IMR-90 (cell line): ENCODE measurements at regions not wholly inside any gene's neighbourhood (a gene's known extent, or its start where the extent isn't known, plus 50 kb on each side); places are given as distances from the start of the nearest gene placed in this dataset.

Experiments used
- ATAC-seq: fragments of 200-7000 bp; cut with Tn5 transposase; 2 replicates; pipeline ENCODE4 v1.9.1; 2020; ENCODE audit warnings: low read depth, mild to moderate bottlenecking, moderate library complexity
- BruUV-seq: library from RNA; stranded (reverse); fragments of 400-500 nt; replicated peaks from 2 replicates; lab custom pipeline; 2021; lab: Mats Ljungman, UMichigan
- CTCF ChIA-PET: fragments of 300-600 bp; formaldehyde crosslinking; extraction: SDS; loops from one replicate; lab custom pipeline; 2021; ENCODE audit warnings: antibody characterized with exemption; lab: Yijun Ruan, JAX
- POLR2A ChIA-PET: fragments of 300-600 bp; sonication (Branson Sonifier 250); formaldehyde crosslinking; loops from one replicate; lab custom pipeline; 2022; ENCODE audit warnings: antibody characterized with exemption; ENCODE audit not compliant: unreplicated experiment; lab: Charles Lee
- DNase-seq: peaks from one replicate; pipeline ENCODE4 v3.0.0; 2013
- H2AFZ ChIP-seq: replicated peaks from 2 replicates; pipeline ENCODE3; 2013; ENCODE audit warnings: low read length, mild to moderate bottlenecking; ENCODE audit not compliant: poor library complexity
- H2AK5ac ChIP-seq: 2 replicates; pipeline ENCODE4 v1.6.1; 2013; ENCODE audit warnings: low read depth, low read length, inconsistent platforms
- H2AK9ac ChIP-seq: replicated peaks from 2 replicates; pipeline ENCODE3; 2013; ENCODE audit warnings: mild to moderate bottlenecking, low read depth, low read length, moderate library complexity; ENCODE audit not compliant: poor library complexity
- H2BK120ac ChIP-seq: 2 replicates; pipeline ENCODE4 v1.6.1; 2013; ENCODE audit warnings: low read depth, low read length, inconsistent platforms
- H2BK15ac ChIP-seq: 3 replicates; pipeline ENCODE4 v1.6.1; 2013; ENCODE audit warnings: low read depth, low read length, inconsistent platforms
- H2BK20ac ChIP-seq: 2 replicates; pipeline ENCODE4 v1.6.1; 2013; ENCODE audit warnings: low read depth, mild to moderate bottlenecking, inconsistent platforms, low read length, moderate library complexity
- H2BK5ac ChIP-seq: 2 replicates; pipeline ENCODE4 v1.6.1; 2013; ENCODE audit warnings: mild to moderate bottlenecking, low read depth, low read length, inconsistent platforms; ENCODE audit not compliant: poor library complexity, severe bottlenecking
- H3K14ac ChIP-seq: replicated peaks from 2 replicates; pipeline ENCODE4 v1.6.1; 2013; ENCODE audit warnings: low read depth, low read length, inconsistent platforms
- H3K18ac ChIP-seq: 2 replicates; pipeline ENCODE4 v1.6.1; 2013; ENCODE audit warnings: low read depth, low read length, control low read depth
- H3K23ac ChIP-seq: 2 replicates; pipeline ENCODE4 v1.6.1; 2013; ENCODE audit warnings: low read depth, low read length, inconsistent platforms
- H3K27ac ChIP-seq: 2 replicates; pipeline ENCODE4 v1.5.1; 2013; ENCODE audit warnings: mild to moderate bottlenecking, control low read depth, low read length; ENCODE audit not compliant: insufficient read depth
- H3K27me3 ChIP-seq: 2 replicates; pipeline ENCODE4 v1.6.1; 2013; ENCODE audit warnings: low read length; ENCODE audit not compliant: control insufficient read depth, insufficient read depth
- H3K36me3 ChIP-seq: 2 replicates; pipeline ENCODE4 v1.6.1; 2013; ENCODE audit warnings: low read length, mixed read lengths; ENCODE audit not compliant: control insufficient read depth, insufficient read depth
- H3K4ac ChIP-seq: 2 replicates; pipeline ENCODE4 v1.6.1; 2013; ENCODE audit warnings: low read depth, low read length, inconsistent platforms
- H3K4me1 ChIP-seq: 2 replicates; pipeline ENCODE4 v1.6.1; 2013; ENCODE audit warnings: low read length, mixed read lengths; ENCODE audit not compliant: control insufficient read depth, insufficient read depth
- H3K4me2 ChIP-seq: 2 replicates; pipeline ENCODE4 v1.6.1; 2013; ENCODE audit warnings: low read depth, mild to moderate bottlenecking, control low read depth, low read length, moderate library complexity
- H3K4me3 ChIP-seq: 2 replicates; pipeline ENCODE4 v1.5.1; 2013; ENCODE audit warnings: low read depth, mild to moderate bottlenecking, control low read depth, low read length, moderate library complexity; ENCODE audit not compliant: insufficient read depth
- H3K56ac ChIP-seq: 2 replicates; pipeline ENCODE4 v1.6.1; 2013; ENCODE audit warnings: low read length, inconsistent platforms; ENCODE audit not compliant: insufficient read depth; ENCODE audit errors: extremely low read depth
- H3K79me1 ChIP-seq, 2 experiments: 2 replicates each; pipeline ENCODE4 v1.6.1; 2013; ENCODE audit warnings: low read length in 2 of 2, inconsistent platforms in 1 of 2, low read depth in 1 of 2
- H3K9ac ChIP-seq: 2 replicates; pipeline ENCODE4 v1.6.1; 2013; ENCODE audit warnings: low read depth, low read length, control low read depth
- H3K9me1 ChIP-seq: 2 replicates; pipeline ENCODE4 v1.6.1; 2013; ENCODE audit warnings: low read length, inconsistent platforms; ENCODE audit not compliant: insufficient read depth
- H3K9me3 ChIP-seq: 2 replicates; pipeline ENCODE4 v1.6.1; 2013; ENCODE audit warnings: low read length; ENCODE audit not compliant: control insufficient read depth, insufficient read depth
- H4K20me1 ChIP-seq: 2 replicates; pipeline ENCODE4 v1.6.1; 2013; ENCODE audit warnings: low read length, inconsistent platforms; ENCODE audit not compliant: insufficient read depth
- H4K5ac ChIP-seq: 2 replicates; pipeline ENCODE4 v1.6.1; 2013; ENCODE audit warnings: mild to moderate bottlenecking, low read depth, low read length, control low read depth
- H4K8ac ChIP-seq, 2 experiments: 2 replicates each; pipeline ENCODE4 v1.6.1; 2013; ENCODE audit warnings: low read depth in 2 of 2, low read length in 2 of 2, control low read depth in 1 of 2, inconsistent platforms in 1 of 2
- H4K91ac ChIP-seq: 2 replicates; pipeline ENCODE4 v1.6.1; 2013; ENCODE audit warnings: low read depth, low read length, inconsistent platforms; ENCODE audit not compliant: insufficient read depth
- BHLHE40 ChIP-seq: fragments of 150-350 bp; IDR thresholded peaks from 2 replicates; pipeline ENCODE4 v1.6.1; 2016; ENCODE audit warnings: mild to moderate bottlenecking, low read depth, low read length
- FOS ChIP-seq: fragments of 150-350 bp; IDR thresholded peaks from 2 replicates; pipeline ENCODE4 v1.6.1; 2016; ENCODE audit warnings: low read depth, low read length
- MAFK ChIP-seq: IDR thresholded peaks from 2 replicates; pipeline ENCODE4 v1.6.1; 2012; ENCODE audit warnings: low read depth, low read length, improper control_type of control experiment
- MAZ ChIP-seq: IDR thresholded peaks from 2 replicates; pipeline ENCODE4 v1.6.1; 2012; ENCODE audit warnings: low read depth, mild to moderate bottlenecking, low read length, improper control_type of control experiment, moderate library complexity, borderline replicate concordance
- NFE2L2 ChIP-seq: fragments of 150-350 bp; IDR thresholded peaks from 2 replicates; pipeline ENCODE4 v1.6.1; 2016; ENCODE audit warnings: low read depth, mild to moderate bottlenecking, low read length
- POLR2A ChIP-seq: IDR thresholded peaks from 2 replicates; pipeline ENCODE4 v1.6.1; 2012; ENCODE audit warnings: mild to moderate bottlenecking, low read depth, low read length
- RCOR1 ChIP-seq: IDR thresholded peaks from 2 replicates; pipeline ENCODE4 v1.6.1; 2012; ENCODE audit warnings: mild to moderate bottlenecking, low read length, improper control_type of control experiment; ENCODE audit not compliant: insufficient replicate concordance
- SMC3 ChIP-seq: fragments of 150-350 bp; IDR thresholded peaks from 2 replicates; pipeline ENCODE4 v1.6.1; 2016; ENCODE audit warnings: low read depth, mild to moderate bottlenecking, antibody characterized with exemption, low read length, moderate library complexity
- WGBS, 2 experiments: methylation state at CpG; one replicate each; pipeline versions ENCODE4 v1.1.5 to v1.1.7; 2013; ENCODE audit warnings: missing lambda C conversion rate in 2 of 2; ENCODE audit not compliant: insufficient read length in 1 of 2; ENCODE audit errors: extremely low coverage in 2 of 2; 5-methylcytosine and 5-hydroxymethylcytosine counted together
- dilution Hi-C: fragments of 300-500 bp; cut with HindIII; formaldehyde crosslinking; loops from one replicate; pipeline ENCODE4 v1.14.3; 2018; ENCODE audit warnings: low sequenced_read_pairs; ENCODE audit not compliant: unreplicated experiment
- in situ Hi-C: fragments of 300-500 bp; cut with MboI; formaldehyde crosslinking; loops from 3 replicates; pipeline ENCODE4 v1.14.3; 2019; ENCODE audit warnings: low sequenced_read_pairs, inconsistent platforms, mixed read lengths
- intact Hi-C: fragments of 100-400 bp; cut with micrococcal nuclease; formaldehyde crosslinking; loops from 2 replicates; pipeline ENCODE4 v1.10.0; 2022
- TF ChIP-seq, protein P1 (sequence below): fragments of 150-350 bp; IDR thresholded peaks from 2 replicates; pipeline ENCODE4 v1.6.1; 2016; ENCODE audit warnings: low read depth, mild to moderate bottlenecking, low read length, moderate library complexity, borderline replicate concordance
- TF ChIP-seq, protein P2 (sequence below): fragments of 150-350 bp; IDR thresholded peaks from 2 replicates; pipeline ENCODE4 v1.6.1; 2017; ENCODE audit warnings: mild to moderate bottlenecking, antibody characterized with exemption, low read length, low read depth

DNA sequence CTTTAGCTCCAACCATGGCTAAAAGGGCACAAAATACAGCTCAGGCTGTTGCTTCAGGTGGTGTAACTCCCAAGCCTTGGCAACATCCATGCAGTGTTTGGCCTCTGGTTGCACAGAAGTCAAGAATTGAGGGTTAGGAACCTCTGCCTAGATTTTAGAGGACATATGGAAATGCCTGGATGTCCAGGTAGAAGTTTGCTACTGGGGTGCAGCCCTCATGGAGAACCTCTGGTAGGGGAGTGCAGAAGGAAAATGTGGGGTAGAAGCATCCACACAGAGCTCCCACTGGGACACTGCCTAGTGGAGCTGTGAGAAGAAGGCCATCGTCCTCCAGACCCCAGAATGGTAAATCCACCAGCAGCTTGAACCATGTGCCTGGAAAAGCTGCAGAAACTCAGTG lies 1453.8 kb upstream of the EYS start:
- Histone ChIP-seq H3K23ac (no peak overlapping the region), H3K27me3 (no peaks in the 10 kb centered on the region), H2AK5ac (no peak overlapping the region), H2BK5ac (no peak overlapping the region), H3K14ac (no peak overlapping the region), H3K4ac (no peak overlapping the region), H3K9me1 (no peaks in the 10 kb centered on the region), H3K36me3 (no peaks in the 10 kb centered on the region), H4K91ac (no peak overlapping the region), H4K5ac (no peak overlapping the region), H4K20me1 (no peaks in the 10 kb centered on the region), H3K56ac (no peak overlapping the region), H3K4me3 (no peak overlapping the region), H3K4me1 (no peaks in the 10 kb centered on the region), H3K27ac (no peak overlapping the region), H3K18ac (no peak overlapping the region), H3K4me2 (no peak overlapping the region), H2AFZ (no peak overlapping the region), H3K79me1 (no peaks in the 10 kb centered on the region), H2AK9ac (no peak overlapping the region), H3K9ac (no peak overlapping the region), H2BK120ac (no peak overlapping the region), H2BK20ac (no peak overlapping the region), H2BK15ac (no peak overlapping the region), H3K9me3 (peaks cover 4% of the 10 kb centered on the region), H4K8ac (no peak overlapping the region)
- no TSS peak for BruUV-seq
- DNase-seq (no peak), ATAC-seq (no peak)
- CTCF ChIA-PET: no interaction called here
- POLR2A ChIA-PET: no interaction called here
- WGBS, 2 experiments: no CpG with 5 or more reads among the region's 1 CpG
- in situ Hi-C loops: no loop called here
- dilution Hi-C loops: no loop called here
- TF ChIP-seq, protein P1, sequence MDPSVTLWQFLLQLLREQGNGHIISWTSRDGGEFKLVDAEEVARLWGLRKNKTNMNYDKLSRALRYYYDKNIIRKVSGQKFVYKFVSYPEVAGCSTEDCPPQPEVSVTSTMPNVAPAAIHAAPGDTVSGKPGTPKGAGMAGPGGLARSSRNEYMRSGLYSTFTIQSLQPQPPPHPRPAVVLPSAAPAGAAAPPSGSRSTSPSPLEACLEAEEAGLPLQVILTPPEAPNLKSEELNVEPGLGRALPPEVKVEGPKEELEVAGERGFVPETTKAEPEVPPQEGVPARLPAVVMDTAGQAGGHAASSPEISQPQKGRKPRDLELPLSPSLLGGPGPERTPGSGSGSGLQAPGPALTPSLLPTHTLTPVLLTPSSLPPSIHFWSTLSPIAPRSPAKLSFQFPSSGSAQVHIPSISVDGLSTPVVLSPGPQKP: no peak
- no peak for TF ChIP-seq RCOR1
- no peak for TF ChIP-seq MAFK
- TF ChIP-seq, protein P2, sequence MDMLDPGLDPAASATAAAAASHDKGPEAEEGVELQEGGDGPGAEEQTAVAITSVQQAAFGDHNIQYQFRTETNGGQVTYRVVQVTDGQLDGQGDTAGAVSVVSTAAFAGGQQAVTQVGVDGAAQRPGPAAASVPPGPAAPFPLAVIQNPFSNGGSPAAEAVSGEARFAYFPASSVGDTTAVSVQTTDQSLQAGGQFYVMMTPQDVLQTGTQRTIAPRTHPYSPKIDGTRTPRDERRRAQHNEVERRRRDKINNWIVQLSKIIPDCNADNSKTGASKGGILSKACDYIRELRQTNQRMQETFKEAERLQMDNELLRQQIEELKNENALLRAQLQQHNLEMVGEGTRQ: no peak
- TF ChIP-seq POLR2A: no peak
- TF ChIP-seq SMC3: no peak
- no peak for TF ChIP-seq BHLHE40
- no peak for TF ChIP-seq FOS
- no peak for TF ChIP-seq MAZ
- TF ChIP-seq NFE2L2: no peak
- intact Hi-C loops: no loop called here
